ENCODE measurements at regions not wholly inside any gene's neighbourhood (a gene's known extent, or its start where the extent isn't known, plus 50 kb on each side); places are given as distances from the start of the nearest gene placed in this dataset.

DNA sequence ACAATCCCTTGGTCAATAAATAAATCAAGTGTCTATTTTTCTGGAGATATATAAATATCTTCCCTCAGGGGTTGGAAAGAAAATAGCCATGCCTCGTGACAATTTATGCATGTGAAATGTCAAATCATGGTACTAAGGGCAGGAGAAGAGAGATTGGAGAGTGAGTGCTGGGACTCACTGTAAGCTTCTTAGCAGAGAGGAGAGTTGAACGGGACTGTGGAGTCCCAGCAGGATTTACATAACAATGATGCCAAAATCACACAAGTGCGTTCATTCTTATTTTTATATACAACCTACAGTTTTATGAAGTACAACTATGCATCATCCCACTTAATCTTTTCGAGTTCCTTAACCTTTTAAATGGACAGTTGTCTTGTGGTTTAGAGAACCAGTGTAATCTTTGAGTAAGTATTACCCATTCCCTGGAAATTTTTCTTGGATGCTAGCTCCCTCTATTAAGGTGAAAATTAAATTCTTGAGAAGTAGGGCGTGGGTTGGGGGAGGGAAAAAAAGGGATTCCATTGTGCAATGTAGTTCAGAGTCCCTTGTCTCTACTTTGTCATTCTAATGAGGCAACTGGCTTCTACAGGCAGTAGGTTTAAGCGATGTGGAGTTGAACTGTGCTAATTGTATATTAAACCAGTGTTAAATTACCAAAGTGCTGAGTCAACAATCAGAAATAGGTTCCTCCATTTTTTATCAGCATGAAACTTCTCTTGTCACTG, 143.6 kb upstream of the EPHA4 start:
- Histone ChIP-seq H3K9me2 (replicated peaks; ENCODE audit: insufficient read depth, low read length) (no peaks in the 10 kb centered on the region), H3K4me3 (ENCODE audit: insufficient read depth, low read length, poor library complexity, severe bottlenecking) (no peak overlapping the region), H3K36me3 (ENCODE audit: low read length) (no peaks in the 10 kb centered on the region), H3K79me2 (ENCODE audit: insufficient read depth, low read length) (no peaks in the 10 kb centered on the region), H3F3A (ENCODE audit: insufficient read depth) (no peaks in the 10 kb centered on the region), H3K27me3 (ENCODE audit: low read length) (no peaks in the 10 kb centered on the region), H3K9me3 (ENCODE audit: insufficient read depth, low read length) (no peaks in the 10 kb centered on the region), H3K27ac (ENCODE audit: low read depth, low read length) (no peak overlapping the region), H4K20me1 (ENCODE audit: low read depth, low read length) (no peaks in the 10 kb centered on the region), H3K4me2 (ENCODE audit: low read depth, low read length, poor library complexity, severe bottlenecking) (no peak overlapping the region), H3K9ac (ENCODE audit: low read length) (no peak overlapping the region), H2AFZ (ENCODE audit: low read depth, low read length, severe bottlenecking) (no peak overlapping the region)
- TF ChIP-seq EZH2phosphoT487 (conservative IDR thresholded peaks at IDR 0.05; ENCODE audit: low read length) (no peak), CTCF (IDR thresholded peaks at IDR 0.05; ENCODE audit: insufficient read depth, low read length, poor library complexity, severe bottlenecking) (no peak)

DNA sequence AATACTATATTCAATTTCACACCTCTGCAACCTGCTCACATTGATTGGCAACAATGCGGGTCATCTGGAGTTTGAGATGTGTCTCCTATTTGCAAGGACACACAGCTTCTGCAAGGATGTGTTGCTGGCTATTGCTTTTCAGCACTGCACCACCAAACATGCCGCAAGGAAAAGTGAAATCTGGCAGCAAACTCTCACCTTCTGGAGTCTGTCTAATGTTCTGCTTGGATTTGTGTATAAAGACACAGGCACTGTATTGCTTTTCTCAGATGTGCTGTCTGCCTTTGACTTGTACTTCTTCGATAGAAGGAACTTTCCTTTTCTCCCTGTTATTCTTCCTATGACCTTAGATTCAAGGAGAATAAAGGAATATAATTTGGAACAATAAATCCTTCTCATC, 138.6 kb upstream of the EPHA4 start:
- TF ChIP-seq CTCF (IDR thresholded peaks at IDR 0.05; ENCODE audit: insufficient read depth, low read length, poor library complexity, severe bottlenecking) (no peak), EZH2phosphoT487 (conservative IDR thresholded peaks at IDR 0.05; ENCODE audit: low read length) (no peak)
- Histone ChIP-seq H3K4me2 (ENCODE audit: low read depth, low read length, poor library complexity, severe bottlenecking) (no peak overlapping the region), H3K27ac (ENCODE audit: low read depth, low read length) (no peak overlapping the region), H2AFZ (ENCODE audit: low read depth, low read length, severe bottlenecking) (no peak overlapping the region), H3K4me3 (ENCODE audit: insufficient read depth, low read length, poor library complexity, severe bottlenecking) (no peak overlapping the region), H3K27me3 (ENCODE audit: low read length) (no peaks in the 10 kb centered on the region), H3K36me3 (ENCODE audit: low read length) (no peaks in the 10 kb centered on the region), H4K20me1 (ENCODE audit: low read depth, low read length) (no peaks in the 10 kb centered on the region), H3F3A (ENCODE audit: insufficient read depth) (no peaks in the 10 kb centered on the region), H3K9me2 (replicated peaks; ENCODE audit: insufficient read depth, low read length) (no peaks in the 10 kb centered on the region), H3K79me2 (ENCODE audit: insufficient read depth, low read length) (no peaks in the 10 kb centered on the region), H3K9ac (ENCODE audit: low read length) (no peak overlapping the region), H3K9me3 (ENCODE audit: insufficient read depth, low read length) (no peaks in the 10 kb centered on the region)

DNA sequence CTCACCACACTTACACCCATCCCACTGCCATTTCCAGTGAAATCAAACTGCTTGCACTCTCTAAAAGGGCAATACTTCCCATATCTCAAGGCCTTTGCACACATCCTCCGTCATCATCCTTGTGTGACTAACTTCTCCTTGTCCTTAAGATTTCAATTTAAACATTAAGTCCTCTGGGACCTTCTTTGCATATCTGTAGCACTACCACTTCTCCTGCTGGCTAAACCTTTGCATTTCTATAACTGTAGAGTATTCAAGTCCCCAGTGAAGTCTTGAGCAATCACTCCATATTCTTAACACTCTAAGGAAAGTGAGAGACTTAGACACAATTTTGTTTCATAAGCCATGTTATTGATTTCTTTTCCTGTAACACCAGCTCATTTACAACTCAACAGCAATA, 136.8 kb upstream of the EPHA4 start:
- Histone ChIP-seq H3F3A (ENCODE audit: insufficient read depth) (no peaks in the 10 kb centered on the region), H3K27ac (ENCODE audit: low read depth, low read length) (no peak overlapping the region), H4K20me1 (ENCODE audit: low read depth, low read length) (no peaks in the 10 kb centered on the region), H3K36me3 (ENCODE audit: low read length) (no peaks in the 10 kb centered on the region), H3K27me3 (ENCODE audit: low read length) (no peaks in the 10 kb centered on the region), H3K4me3 (ENCODE audit: insufficient read depth, low read length, poor library complexity, severe bottlenecking) (no peak overlapping the region), H3K4me2 (ENCODE audit: low read depth, low read length, poor library complexity, severe bottlenecking) (no peak overlapping the region), H3K79me2 (ENCODE audit: insufficient read depth, low read length) (no peaks in the 10 kb centered on the region), H3K9me2 (replicated peaks; ENCODE audit: insufficient read depth, low read length) (no peaks in the 10 kb centered on the region), H3K9me3 (ENCODE audit: insufficient read depth, low read length) (no peaks in the 10 kb centered on the region), H2AFZ (ENCODE audit: low read depth, low read length, severe bottlenecking) (no peak overlapping the region), H3K9ac (ENCODE audit: low read length) (no peak overlapping the region)
- no peak for TF ChIP-seq CTCF (IDR thresholded peaks at IDR 0.05; ENCODE audit: insufficient read depth, low read length, poor library complexity, severe bottlenecking)
- no peak for TF ChIP-seq EZH2phosphoT487 (conservative IDR thresholded peaks at IDR 0.05; ENCODE audit: low read length)
